Naive thymus-derived CD4-positive, alpha-beta T cell (primary cell): ENCODE measurements at regions not wholly inside any gene's neighbourhood (a gene's known extent, or its start where the extent isn't known, plus 50 kb on each side); places are given as distances from the start of the nearest gene placed in this dataset.
A peak's percentile ranks its signal among the peaks of the same experiment; 100 is the strongest.
"Not testable (repeated sequence)": the region's sequence is repeated elsewhere in the genome, so short reads cannot be mapped to it uniquely, and the experiment has no call there.

ENCODE experiments used
- ATAC-seq: fragments of 150-1000 bp; cut with Tn5 transposase; 2 replicates; pipeline ENCODE4 v1.10.0; 2021; ENCODE audit warnings: mild to moderate bottlenecking, moderate library complexity
- CTCF ChIA-PET: fragments of 350-600 bp; sonication (Branson Sonifier 250); formaldehyde crosslinking; loops from one replicate; lab custom pipeline; 2021; ENCODE audit warnings: antibody characterized with exemption; lab: Charles Lee
- POLR2A ChIA-PET: fragments of 350-600 bp; sonication (Branson Sonifier 250); formaldehyde crosslinking; loops from one replicate; lab custom pipeline; 2021; ENCODE audit warnings: antibody characterized with exemption, inconsistent platforms; lab: Charles Lee
- DNase-seq, 9 donors: peaks; one replicate each; pipeline versions ENCODE4 v3.0.0 to v3.0.0-alpha.2; 2020 to 2022; ENCODE audit warnings: mixed read lengths in 1 of 9
- H3K27ac ChIP-seq: one replicate; pipeline ENCODE4 v1.7.0; 2013; ENCODE audit warnings: mild to moderate bottlenecking, low read depth, low read length, moderate library complexity
- H3K27me3 ChIP-seq, 2 donors: one replicate each; pipeline ENCODE4 v1.7.0; 2013; ENCODE audit warnings: low read length in 2 of 2, mild to moderate bottlenecking in 2 of 2, moderate library complexity in 2 of 2; ENCODE audit not compliant: control insufficient read depth in 2 of 2, insufficient read depth in 2 of 2
- H3K36me3 ChIP-seq, 3 experiments: 1 replicate in 2 of 3; 2 replicates in 1 of 3; pipeline ENCODE4 v1.7.0; 2013; ENCODE audit warnings: low read length in 3 of 3, mild to moderate bottlenecking in 3 of 3, moderate library complexity in 1 of 3; ENCODE audit not compliant: insufficient read depth in 3 of 3, control insufficient read depth in 2 of 3
- H3K4me1 ChIP-seq, 2 donors: one replicate each; pipeline ENCODE4 v1.7.0; 2013; ENCODE audit warnings: low read length in 2 of 2, mild to moderate bottlenecking in 2 of 2, moderate library complexity in 1 of 2; ENCODE audit not compliant: control insufficient read depth in 2 of 2, insufficient read depth in 2 of 2
- H3K4me3 ChIP-seq: 2 replicates; pipeline ENCODE4 v1.7.0; 2013; ENCODE audit warnings: mild to moderate bottlenecking, low read length
- H3K9me3 ChIP-seq, 3 experiments: 1 replicate in 2 of 3; 2 replicates in 1 of 3; pipeline ENCODE4 v1.7.0; 2013; ENCODE audit warnings: low read length in 3 of 3; ENCODE audit not compliant: control insufficient read depth in 2 of 3
- H3K27ac Mint-ChIP-seq, 9 donors: one replicate each; pipeline ENCODE4 v1.8.0; 2020 to 2022; ENCODE audit warnings: mixed read lengths in 9 of 9, mild to moderate bottlenecking in 8 of 9, moderate library complexity in 5 of 9, inconsistent platforms in 2 of 9
- H3K27me3 Mint-ChIP-seq, 5 donors: one replicate each; pipeline ENCODE4 v1.8.0; 2021 to 2022; ENCODE audit warnings: mixed read lengths in 5 of 5, mild to moderate bottlenecking in 1 of 5
- H3K36me3 Mint-ChIP-seq, 5 donors: one replicate each; pipeline ENCODE4 v1.8.0; 2020 to 2022; ENCODE audit warnings: mixed read lengths in 5 of 5, mild to moderate bottlenecking in 3 of 5, inconsistent platforms in 1 of 5
- H3K4me1 Mint-ChIP-seq, 7 donors: one replicate each; pipeline ENCODE4 v1.8.0; 2020 to 2022; ENCODE audit warnings: mixed read lengths in 7 of 7, mild to moderate bottlenecking in 3 of 7, inconsistent platforms in 1 of 7
- H3K4me3 Mint-ChIP-seq, 10 donors: one replicate each; pipeline ENCODE4 v1.8.0; 2020 to 2022; ENCODE audit warnings: mild to moderate bottlenecking in 10 of 10, mixed read lengths in 10 of 10, moderate library complexity in 6 of 10, inconsistent platforms in 2 of 10
- H3K9me3 Mint-ChIP-seq, 11 donors: one replicate each; pipeline ENCODE4 v1.8.0; 2020 to 2022; ENCODE audit warnings: mixed read lengths in 11 of 11, mild to moderate bottlenecking in 4 of 11, inconsistent platforms in 1 of 11, moderate library complexity in 1 of 11
- intact Hi-C, 2 donors: fragments of 100-400 bp; cut with micrococcal nuclease; formaldehyde crosslinking; loops; one replicate each; pipeline ENCODE4 v1.15.1; 2023

DNA sequence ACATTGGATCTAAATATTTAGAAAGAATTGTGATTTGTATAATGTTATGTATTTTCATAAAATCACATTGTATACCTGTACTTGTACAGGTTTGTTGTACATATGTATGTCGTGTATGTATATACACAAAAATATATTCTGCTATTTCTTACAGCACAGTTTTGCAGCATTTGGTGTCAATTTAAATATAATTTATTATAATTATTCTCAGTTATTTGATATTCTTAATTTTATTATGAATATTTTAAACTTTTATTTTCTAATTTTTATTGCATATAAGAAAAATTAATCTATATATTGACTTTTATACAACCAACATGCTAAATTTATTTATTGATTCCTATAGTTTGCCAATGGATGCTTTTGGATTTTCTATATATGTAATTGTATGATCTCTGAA, 137.0 kb downstream of the GOLGA6L6 start:
- H3K4me3 Mint-ChIP-seq, ATAC-seq, H3K4me1 ChIP-seq, H3K27ac ChIP-seq, H3K9me3 Mint-ChIP-seq, H3K9me3 ChIP-seq, H3K27me3 ChIP-seq, H3K27me3 Mint-ChIP-seq, H3K36me3 ChIP-seq, CTCF ChIA-PET, intact Hi-C loops, H3K36me3 Mint-ChIP-seq, H3K4me1 Mint-ChIP-seq, H3K27ac Mint-ChIP-seq, H3K4me3 ChIP-seq, POLR2A ChIA-PET, DNase-seq: not testable (repeated sequence)

DNA sequence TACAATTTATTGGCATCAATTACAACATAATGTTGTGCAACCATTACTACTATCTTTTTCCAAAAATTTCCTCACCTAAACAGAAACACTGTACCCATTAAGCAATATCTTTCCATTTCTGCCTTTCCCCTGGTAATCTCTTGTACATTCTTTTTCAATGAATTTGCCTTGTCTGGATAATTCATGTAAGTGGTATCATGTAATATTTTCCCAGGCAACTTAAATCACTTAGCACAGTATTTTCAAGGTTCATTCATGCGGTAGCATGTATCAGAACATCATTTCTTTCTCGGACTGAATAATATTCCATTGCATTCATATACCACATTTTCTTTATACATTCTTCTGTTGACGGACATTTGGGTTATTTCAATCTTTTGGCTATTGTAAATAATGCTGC, 139.0 kb downstream of the GOLGA6L6 start:
- H3K9me3 Mint-ChIP-seq, H3K4me1 ChIP-seq, H3K4me3 Mint-ChIP-seq, H3K27me3 ChIP-seq, H3K9me3 ChIP-seq, H3K27ac ChIP-seq, H3K27me3 Mint-ChIP-seq, POLR2A ChIA-PET, H3K4me1 Mint-ChIP-seq, intact Hi-C loops, DNase-seq, H3K36me3 ChIP-seq, H3K4me3 ChIP-seq, H3K36me3 Mint-ChIP-seq, H3K27ac Mint-ChIP-seq, ATAC-seq, CTCF ChIA-PET: not testable (repeated sequence)

DNA sequence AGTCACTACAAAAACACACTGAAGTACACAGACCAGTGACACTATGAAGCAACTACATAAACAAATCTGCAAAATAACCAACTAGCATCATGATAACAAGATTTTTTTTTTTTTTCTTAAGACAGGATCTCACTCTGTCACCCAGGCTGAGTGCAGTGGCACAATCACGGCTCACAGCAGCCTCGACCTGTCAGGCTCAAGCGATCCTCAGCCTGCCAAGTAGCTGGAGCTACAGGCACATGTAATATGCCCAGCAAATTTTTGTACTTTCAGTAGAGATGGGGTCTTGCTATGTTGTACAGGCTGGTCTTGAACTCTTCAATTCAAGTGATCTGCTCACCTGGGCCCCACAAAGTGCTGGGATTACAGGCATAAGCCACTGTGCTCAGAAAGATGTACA, 140.5 kb downstream of the GOLGA6L6 start:
- ATAC-seq: peak; percentile 38
- H3K4me1 ChIP-seq, intact Hi-C loops, POLR2A ChIA-PET, DNase-seq, H3K9me3 Mint-ChIP-seq, H3K27ac ChIP-seq, H3K4me1 Mint-ChIP-seq, H3K27me3 Mint-ChIP-seq, H3K4me3 ChIP-seq, H3K27me3 ChIP-seq, H3K36me3 Mint-ChIP-seq, H3K4me3 Mint-ChIP-seq, H3K9me3 ChIP-seq, H3K36me3 ChIP-seq, CTCF ChIA-PET, H3K27ac Mint-ChIP-seq: not testable (repeated sequence)

DNA sequence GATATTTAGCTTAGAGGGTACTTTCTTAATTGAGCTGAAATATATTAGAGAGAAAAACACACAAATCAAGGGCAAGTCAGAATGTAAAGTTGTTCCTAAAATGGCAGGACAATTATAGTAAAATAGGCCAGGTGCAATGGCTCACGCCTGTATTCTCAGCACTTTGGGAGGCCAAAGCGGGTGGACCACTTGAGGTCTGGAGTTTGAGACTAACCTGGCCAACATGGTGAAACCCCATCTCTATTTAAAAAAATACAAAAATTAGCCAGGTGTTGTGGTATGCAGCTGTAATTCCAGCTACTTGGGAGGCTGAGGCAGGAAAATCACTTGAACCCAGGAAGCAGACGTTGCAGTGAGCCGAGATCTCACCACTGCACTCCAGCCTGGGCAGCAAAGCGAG, 142.9 kb downstream of the GOLGA6L6 start:
- H3K27ac ChIP-seq, H3K9me3 Mint-ChIP-seq, H3K27me3 Mint-ChIP-seq, ATAC-seq, H3K4me1 Mint-ChIP-seq, intact Hi-C loops, H3K36me3 ChIP-seq, DNase-seq, CTCF ChIA-PET, H3K9me3 ChIP-seq, H3K27ac Mint-ChIP-seq, H3K4me3 Mint-ChIP-seq, H3K27me3 ChIP-seq, H3K4me1 ChIP-seq, H3K4me3 ChIP-seq, H3K36me3 Mint-ChIP-seq, POLR2A ChIA-PET: not testable (repeated sequence)

DNA sequence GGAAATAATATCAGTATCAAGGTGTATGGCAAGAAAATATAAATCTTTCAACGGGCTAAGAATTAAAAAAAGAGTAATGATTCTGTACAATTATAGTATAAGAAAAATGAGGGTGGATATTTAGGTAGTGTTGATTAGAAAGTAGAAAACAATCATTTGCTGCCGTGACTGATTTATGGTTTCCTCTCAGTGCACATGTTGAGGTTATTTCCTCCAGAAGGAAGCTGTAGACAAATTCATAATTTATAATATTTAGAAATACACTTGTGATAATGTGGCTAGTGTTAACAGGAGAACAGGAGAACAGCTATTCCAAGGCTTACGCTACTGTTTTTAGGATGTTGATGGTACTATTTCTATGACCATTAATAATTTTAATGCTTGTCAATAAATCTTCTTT, 153.4 kb downstream of the GOLGA6L6 start:
- H3K4me3 Mint-ChIP-seq, H3K4me1 ChIP-seq, DNase-seq, H3K36me3 ChIP-seq, POLR2A ChIA-PET, H3K27me3 Mint-ChIP-seq, H3K9me3 Mint-ChIP-seq, CTCF ChIA-PET, H3K27ac Mint-ChIP-seq, H3K27ac ChIP-seq, H3K36me3 Mint-ChIP-seq, H3K4me1 Mint-ChIP-seq, H3K4me3 ChIP-seq, ATAC-seq, intact Hi-C loops, H3K27me3 ChIP-seq: not testable (repeated sequence)
- peaks cover 0 to 12% (median 0%) of the 10 kb centered on the region in 3 experiments for H3K9me3 ChIP-seq

DNA sequence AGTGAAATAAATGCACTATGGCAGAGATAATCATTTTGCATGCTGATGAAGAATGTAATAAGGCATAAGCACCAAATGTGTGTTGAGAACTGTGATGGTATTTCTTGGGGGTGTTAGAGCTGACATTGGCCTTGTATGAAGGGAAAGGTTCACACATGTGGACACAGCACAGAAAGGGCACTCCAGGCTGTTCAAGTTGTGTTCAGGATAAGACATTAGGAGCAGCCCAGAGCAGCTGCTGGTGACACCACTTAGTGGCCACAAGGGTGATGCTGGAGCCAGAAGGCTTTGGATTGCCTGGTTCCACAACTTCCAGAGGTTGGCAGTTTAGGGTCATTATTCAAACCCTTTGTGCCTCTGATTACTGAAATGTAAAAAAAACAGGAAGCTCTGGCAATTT, 155.4 kb downstream of the GOLGA6L6 start:
- ChIA-PET POLR2A (no interaction called here), CTCF (no interaction called here)
- peaks cover 0 to 12% (median 0%) of the 10 kb centered on the region in 3 experiments for H3K9me3 ChIP-seq
- Mint-ChIP-seq H3K27ac (no peak overlapping the region), H3K36me3 (no peaks in the 10 kb centered on the region), H3K4me1 (no peaks in the 10 kb centered on the region), H3K9me3 (peaks cover 0 to 2% (median 0%) of the 10 kb centered on the region in 11 donors), H3K27me3 (no peaks in the 10 kb centered on the region), H3K4me3 (no peak overlapping the region)
- H3K4me1 ChIP-seq: no peaks in the 10 kb centered on the region
- intact Hi-C loops: no loop called here
- no peak overlapping the region for H3K4me3 ChIP-seq
- DNase-seq: no peak
- peak; percentile 14 for ATAC-seq
- H3K36me3 ChIP-seq: no peaks in the 10 kb centered on the region
- H3K27ac ChIP-seq: no peak overlapping the region
- no peaks in the 10 kb centered on the region for H3K27me3 ChIP-seq

DNA sequence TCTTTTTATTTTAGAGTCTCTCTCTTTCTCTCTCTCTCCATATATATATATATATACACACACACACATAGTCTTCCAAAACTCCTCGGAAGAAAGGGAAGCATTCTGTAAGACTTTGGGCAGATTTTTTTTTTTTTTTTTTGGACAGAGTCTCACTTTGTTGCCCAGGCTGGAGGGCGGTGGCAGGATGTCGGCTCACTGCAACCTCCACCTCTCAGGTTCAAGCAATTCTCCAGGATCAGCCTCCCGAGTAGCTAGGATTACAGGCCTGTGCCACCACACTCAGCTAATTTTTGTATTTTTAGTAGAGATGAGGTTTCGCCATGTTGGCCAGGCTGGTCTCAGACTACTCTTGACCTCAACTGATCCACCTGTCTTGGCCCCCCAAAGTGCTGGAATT, 161.4 kb downstream of the GOLGA6L6 start:
- H3K27me3 Mint-ChIP-seq, intact Hi-C loops, ATAC-seq: not testable (repeated sequence)

More for the DNA sequence above, 161.4 kb downstream of the GOLGA6L6 start:
- H3K4me3 ChIP-seq, CTCF ChIA-PET, H3K27ac ChIP-seq, H3K27ac Mint-ChIP-seq, H3K9me3 ChIP-seq, H3K9me3 Mint-ChIP-seq, H3K27me3 ChIP-seq, H3K4me3 Mint-ChIP-seq, H3K4me1 Mint-ChIP-seq, DNase-seq, H3K36me3 ChIP-seq, H3K4me1 ChIP-seq, POLR2A ChIA-PET, H3K36me3 Mint-ChIP-seq: not testable (repeated sequence)
